ENCODE measurements at regions not wholly inside any gene's neighbourhood (a gene's known extent, or its start where the extent isn't known, plus 50 kb on each side); places are given as distances from the start of the nearest gene placed in this dataset.
"Not testable (repeated sequence)": the region's sequence is repeated elsewhere in the genome, so short reads cannot be mapped to it uniquely, and the experiment has no call there.

DNA sequence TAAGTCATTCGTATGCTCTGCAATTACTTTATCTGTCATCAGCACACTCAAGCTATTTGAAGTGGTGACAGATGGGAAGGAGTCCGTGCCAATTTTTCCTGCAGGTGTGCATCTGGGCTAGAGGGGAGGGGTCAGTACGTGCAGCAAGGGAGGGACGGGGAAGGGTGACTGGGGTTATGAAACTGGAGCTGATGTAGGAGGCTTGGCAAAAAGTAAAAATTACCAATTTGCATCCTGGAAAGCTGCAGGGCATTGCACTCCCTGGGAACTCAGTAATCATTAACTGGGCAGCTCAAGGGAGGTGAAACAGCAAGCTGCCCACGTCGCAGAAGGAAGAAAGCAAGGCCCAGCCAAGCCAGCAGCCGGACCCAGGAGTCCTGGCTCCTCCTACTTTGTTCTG lies 87.1 kb upstream of the TMEM45B start:
- DNase-seq (ENCODE audit: low read depth), result no peak

DNA sequence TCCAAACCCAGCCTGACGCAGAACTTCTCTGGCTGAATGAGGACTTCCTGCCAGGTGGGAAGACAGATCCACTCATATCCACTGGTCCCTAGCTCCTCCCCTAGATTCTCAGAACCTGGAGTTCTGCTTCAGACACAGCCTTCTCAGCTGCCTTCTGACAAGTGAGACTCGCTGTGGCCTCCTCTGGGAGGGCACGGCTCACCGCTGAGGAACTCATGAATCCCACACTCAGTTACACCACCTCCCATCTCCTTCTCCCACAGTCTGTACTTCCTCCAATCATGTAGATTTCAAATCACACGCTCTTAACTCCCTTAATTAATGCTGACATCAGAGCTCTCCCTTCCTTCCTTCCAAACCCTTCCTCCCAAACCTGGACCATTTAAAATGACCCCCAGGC lies 86.4 kb upstream of the TMEM45B start:
- no peak for DNase-seq (ENCODE audit: low read depth)

GRCh38 chr11:129729823-129730222 lies 85.8 kb upstream of the TMEM45B start:
- DNase-seq (ENCODE audit: low read depth), result no peak

- no peak for DNase-seq (ENCODE audit: low read depth)
These were observed 84.3 kb upstream of the TMEM45B start for GRCh38 chr11:129731316-129731715.

- no peak for DNase-seq (ENCODE audit: low read depth)
These were observed 82.7 kb upstream of the TMEM45B start for GRCh38 chr11:129732941-129733340.

GRCh38 chr11:129733384-129733783 lies 82.3 kb upstream of the TMEM45B start:
- DNase-seq (ENCODE audit: low read depth), result no peak

DNA sequence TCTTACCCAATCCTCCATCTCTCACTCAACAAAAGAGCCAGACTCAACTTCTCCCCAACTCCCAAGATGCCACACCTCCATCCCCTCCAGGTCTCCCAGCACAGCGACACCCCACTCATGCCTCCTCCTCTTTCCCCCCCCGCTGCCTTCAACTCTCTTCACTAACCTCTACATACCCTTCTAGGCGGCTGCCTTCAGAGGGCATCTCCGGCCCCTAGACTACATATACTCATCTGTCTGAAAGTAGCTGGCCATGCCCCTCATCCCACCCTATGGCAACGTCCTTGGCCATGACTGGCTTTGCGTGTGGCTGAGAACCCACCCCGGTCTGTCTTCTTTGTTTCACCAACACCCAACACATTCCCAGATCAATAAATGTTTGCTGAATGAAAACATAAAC lies 81.7 kb upstream of the TMEM45B start:
- DNase-seq (ENCODE audit: low read depth), result no peak

GRCh38 chr11:129734654-129735053 lies 81.0 kb upstream of the TMEM45B start:
- no peak for DNase-seq (ENCODE audit: low read depth)

- no peak for DNase-seq (ENCODE audit: low read depth)
These were observed 77.8 kb upstream of the TMEM45B start for GRCh38 chr11:129737831-129738230.

DNA sequence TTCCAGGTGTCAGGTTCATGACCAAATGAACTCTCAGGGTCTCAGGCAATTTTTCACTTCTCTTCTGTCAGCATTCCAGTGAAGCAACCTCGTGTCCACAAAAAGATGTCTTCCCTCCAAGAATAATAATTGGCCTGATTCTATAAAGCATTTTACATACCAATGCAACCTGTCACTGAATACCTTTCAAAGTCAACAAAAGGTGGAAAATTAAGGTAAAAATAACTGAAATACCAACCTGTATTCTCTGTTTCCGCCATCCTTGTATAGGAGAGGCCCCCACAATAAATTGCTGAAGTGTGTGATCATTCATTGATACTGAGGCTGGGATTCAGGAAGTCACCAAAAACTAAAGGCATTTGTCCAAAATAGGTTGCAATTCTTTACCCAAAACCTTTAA lies 77.4 kb upstream of the TMEM45B start:
- DNase-seq (ENCODE audit: low read depth), result no peak

GRCh38 chr11:129739339-129739738 lies 76.3 kb upstream of the TMEM45B start:
- DNase-seq (ENCODE audit: low read depth), result no peak

DNA sequence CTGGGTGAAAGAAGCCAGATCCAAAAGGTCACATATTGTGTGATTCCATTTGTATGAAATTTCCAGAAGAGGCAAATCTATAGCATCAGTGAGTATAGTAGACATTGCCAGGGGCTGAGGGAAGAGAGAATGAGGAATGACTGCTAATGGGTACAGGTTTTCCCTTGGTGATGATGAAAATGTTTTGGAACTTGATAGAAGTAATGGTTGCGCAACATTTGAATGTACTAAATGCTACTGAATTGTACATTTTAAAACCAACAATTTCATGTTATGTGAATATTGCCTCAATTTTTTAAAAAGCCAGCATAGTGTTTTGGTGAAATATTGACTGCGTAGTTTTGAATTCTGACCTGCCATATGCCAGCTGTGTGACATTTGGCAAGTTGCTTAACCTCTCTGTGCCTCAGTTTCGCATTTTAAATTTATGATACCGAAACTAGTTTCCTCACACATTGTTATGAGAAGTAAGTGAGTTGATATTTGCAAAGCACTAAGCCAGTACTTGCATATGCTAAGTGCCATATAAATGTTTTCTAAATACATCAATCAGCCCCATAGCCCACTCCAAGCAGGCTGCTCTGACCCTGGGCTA lies 75.4 kb upstream of the TMEM45B start:
- no peak for DNase-seq (ENCODE audit: low read depth)

- DNase-seq (ENCODE audit: low read depth), result no peak
These were observed 72.4 kb upstream of the TMEM45B start for GRCh38 chr11:129743112-129743815.

- no peak for DNase-seq (ENCODE audit: low read depth)
These were observed 68.6 kb upstream of the TMEM45B start for GRCh38 chr11:129747071-129747470.

- no peak for DNase-seq (ENCODE audit: low read depth)
These were observed 66.5 kb upstream of the TMEM45B start for GRCh38 chr11:129749141-129749540.

DNA sequence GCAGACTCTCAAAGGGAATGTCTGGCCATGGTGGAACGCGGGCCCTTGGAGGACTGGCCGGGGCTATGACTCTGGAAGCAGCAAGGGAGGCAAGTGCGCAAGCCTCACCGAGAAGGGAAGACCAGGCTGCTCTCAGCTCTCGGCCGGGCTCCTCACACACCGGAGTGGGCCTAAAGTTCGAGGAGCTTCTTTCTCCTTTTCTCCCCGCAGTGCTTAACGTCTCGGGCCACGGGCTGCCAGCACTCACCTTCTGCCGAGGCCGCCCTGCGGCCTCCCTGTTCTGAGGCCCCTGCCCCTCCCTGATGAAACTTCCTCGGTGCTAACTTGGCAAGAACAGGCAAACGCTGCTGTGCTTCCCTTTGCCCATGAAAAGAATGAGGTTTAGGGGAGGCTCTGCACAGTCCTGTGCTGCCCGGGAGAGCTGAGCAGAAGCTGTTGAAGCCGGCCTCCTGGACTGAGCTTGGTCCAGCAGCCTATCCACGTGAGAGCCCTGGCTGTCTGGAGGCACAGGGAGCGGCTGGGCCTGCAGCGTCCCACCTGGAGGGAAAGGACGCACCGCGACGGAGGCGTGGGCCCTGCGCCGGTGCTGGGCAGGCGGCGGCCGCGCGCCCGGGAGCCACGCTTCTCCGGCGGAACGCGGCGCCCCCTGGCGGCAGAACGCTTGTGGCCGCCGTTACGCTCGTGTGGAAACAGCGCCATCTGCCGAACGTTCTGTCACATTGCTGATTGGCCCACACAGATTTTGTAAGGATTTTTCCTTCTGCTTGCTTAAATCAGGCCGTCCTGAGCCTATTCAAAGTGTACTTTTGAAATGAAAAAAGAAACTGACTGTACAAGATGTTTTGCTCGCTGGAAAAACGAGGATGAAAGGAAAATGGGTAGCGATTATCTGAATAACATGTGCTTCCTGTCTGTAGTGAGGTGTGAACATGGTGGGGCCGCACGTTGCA lies 65.0 kb upstream of the TMEM45B start:
- DNase-seq (ENCODE audit: low read depth), result peak; percentile 81

- DNase-seq (ENCODE audit: low read depth), result no peak
These were observed 64.1 kb upstream of the TMEM45B start for GRCh38 chr11:129751511-129751910.

GRCh38 chr11:129763569-129763968 lies 52.1 kb upstream of the TMEM45B start:
- DNase-seq (ENCODE audit: low read depth), result not testable (repeated sequence)

- DNase-seq (ENCODE audit: low read depth), result not testable (repeated sequence)
These were observed 51.4 kb upstream of the TMEM45B start for GRCh38 chr11:129764204-129764603.

Data from Daoy (cell line).